Fibroblast of skin of right quadriceps (primary cell): ENCODE measurements at regions not wholly inside any gene's neighbourhood (a gene's known extent, or its start where the extent isn't known, plus 50 kb on each side); places are given as distances from the start of the nearest gene placed in this dataset.
"Not testable (repeated sequence)": the region's sequence is repeated elsewhere in the genome, so short reads cannot be mapped to it uniquely, and the experiment has no call there.

Source experiments
- DNase-seq: peaks from one replicate; pipeline ENCODE4 v3.0.0-alpha.2; 2013

GRCh38 chr6:104676679-104677078 is 183.0 kb downstream of the HACE1 start:
- not testable (repeated sequence) for DNase-seq

GRCh38 chr6:104675161-104675560 is 184.6 kb downstream of the HACE1 start:
- not testable (repeated sequence) for DNase-seq

DNA sequence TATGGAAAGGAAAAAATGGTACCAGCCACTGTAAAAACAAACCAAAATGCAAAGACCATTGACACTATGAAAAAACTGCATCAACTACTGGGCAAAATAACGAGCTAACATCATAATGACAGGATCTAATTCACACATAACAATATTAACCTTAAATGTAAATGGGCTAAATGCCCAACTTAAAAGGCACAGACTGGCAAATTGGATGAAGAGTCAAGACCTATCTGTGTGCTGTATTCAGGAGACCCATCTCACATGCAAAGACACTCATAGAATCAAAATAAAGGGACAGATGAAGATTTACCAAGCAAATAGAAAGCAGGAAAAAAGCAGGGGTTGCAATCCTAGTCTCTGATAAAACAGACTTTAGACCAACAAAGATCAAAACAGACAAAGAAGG is 186.6 kb downstream of the HACE1 start:
- DNase-seq = not testable (repeated sequence)

GRCh38 chr6:104671591-104671891 is 188.2 kb downstream of the HACE1 start:
- not testable (repeated sequence) for DNase-seq

DNA sequence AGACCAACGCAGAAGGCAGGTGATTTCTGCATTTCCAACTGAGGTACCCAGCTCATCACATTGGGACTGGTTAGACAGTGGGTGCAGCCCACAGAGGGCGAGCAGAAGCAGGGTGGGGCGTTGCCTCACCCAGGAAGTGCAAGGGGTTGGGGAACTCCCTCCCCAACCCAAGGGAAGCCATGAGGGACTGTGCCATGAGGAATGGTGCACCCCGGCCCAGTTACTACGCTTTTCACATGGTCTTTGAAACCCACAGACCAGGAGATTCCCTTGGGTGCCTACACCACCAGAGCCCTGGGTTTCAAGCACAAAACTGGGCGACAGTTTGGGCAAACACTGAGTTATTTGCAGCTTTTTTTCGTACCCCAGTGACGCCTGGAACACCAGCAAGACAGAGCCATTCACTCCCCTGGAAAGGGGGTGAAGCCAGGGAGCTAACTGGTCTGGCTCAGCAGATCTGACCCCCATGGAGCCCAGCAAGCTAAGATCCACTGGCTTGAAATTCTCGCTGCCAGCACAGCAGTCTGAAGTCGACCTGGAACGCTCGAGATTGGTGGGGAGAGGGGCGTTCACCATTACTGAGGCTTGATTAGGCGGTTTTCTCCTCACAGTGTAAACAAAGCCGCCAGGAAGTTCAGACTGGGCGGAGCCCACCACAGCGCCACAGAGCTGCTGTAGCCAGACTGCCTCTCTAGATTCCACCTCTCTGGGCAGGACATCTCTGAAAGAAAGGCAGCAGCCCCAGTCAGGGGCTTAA is 188.7 kb downstream of the HACE1 start:
- DNase-seq = not testable (repeated sequence)

DNA sequence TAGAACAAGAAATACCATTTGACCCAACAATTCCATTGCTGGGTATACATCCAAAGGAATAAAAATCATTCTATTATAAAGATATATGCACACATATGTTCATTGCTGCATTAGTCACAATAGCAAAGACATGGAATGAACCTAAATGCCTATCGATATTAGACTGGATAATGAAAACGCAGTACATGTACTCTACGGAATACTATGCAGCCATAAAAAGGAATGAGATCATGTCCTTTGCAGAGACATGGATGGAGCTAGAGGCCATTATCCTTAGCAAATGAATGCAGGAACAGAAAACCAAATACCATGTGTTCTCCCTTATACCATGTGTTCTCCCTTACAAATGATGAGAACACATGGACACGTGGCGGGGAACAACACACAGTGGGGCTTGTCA is 190.2 kb downstream of the HACE1 start:
- no peak for DNase-seq

DNA sequence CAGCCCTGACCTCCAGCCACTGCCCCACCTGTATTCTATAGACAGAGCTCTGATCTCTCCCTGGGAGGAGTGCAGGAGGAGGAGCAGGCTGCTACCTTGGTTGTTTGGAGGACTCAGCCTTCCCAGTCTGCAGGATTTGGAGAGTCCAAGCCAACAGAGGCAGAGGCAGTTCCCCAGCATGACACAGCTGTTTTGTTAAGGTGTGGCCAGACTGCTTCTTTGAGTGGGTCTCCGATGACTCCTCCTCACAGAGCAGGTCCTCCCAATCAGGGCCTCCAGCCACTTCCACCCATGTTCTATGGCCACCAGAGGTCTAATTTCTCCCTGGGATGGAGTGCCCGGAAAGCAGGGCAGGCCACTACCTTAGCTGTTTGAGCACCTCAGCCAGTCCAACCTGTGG is 203.5 kb downstream of the HACE1 start:
- no peak for DNase-seq

GRCh38 chr6:104653781-104654180 is 205.9 kb downstream of the HACE1 start:
- DNase-seq = peak; percentile 55

- no peak for DNase-seq
Measured at GRCh38 chr6:104648347-104648746, 211.4 kb downstream of the HACE1 start.

DNA sequence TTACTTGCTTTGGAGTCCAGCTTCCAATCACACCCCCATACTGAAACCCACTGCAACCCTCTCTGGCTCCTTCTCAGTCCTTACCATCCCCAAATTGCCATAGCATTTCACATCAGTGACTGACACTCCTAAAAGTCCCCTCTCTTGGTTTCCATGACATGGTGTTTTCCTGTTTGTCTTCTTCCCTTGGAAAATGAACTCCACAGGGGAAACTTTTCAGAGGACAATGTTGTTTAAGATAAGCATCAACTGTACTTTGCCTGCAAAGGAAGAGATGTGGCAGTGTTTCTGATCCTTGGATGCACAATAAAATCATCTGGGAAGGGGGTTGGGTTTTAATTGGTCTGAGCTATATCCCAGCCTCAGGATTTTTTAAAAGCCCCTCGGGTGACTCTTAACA is 214.9 kb downstream of the HACE1 start:
- DNase-seq = no peak

- DNase-seq = peak; percentile 79
Measured at GRCh38 chr6:104642871-104643270, 216.8 kb downstream of the HACE1 start.

GRCh38 chr6:104640761-104641160 is 219.0 kb downstream of the HACE1 start:
- no peak for DNase-seq

GRCh38 chr6:104640150-104640700 is 219.5 kb downstream of the HACE1 start:
- no peak for DNase-seq

DNA sequence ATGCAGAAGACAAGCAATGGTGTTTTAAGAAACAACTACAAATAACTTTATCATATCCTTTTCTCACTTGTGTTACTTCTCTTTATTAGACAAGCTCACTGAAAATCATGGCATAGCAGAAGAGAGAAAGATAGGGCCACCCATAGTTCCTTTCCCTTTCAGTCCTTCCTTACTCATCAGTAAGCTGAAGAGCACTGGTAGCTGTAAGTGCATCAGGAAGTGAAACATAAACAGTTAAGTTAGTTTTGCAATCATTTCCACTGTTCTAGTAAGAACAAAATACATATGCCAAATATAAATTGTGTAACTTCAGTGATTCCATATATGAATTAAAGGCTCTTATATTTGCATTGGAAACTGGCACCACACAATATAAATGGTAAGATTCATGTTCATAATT is 220.1 kb downstream of the HACE1 start:
- DNase-seq = peak; percentile 62

GRCh38 chr6:104638841-104639290 is 220.9 kb downstream of the HACE1 start:
- DNase-seq = no peak

- DNase-seq = peak; percentile 79
Measured at GRCh38 chr6:104633125-104633524, 226.6 kb downstream of the HACE1 start.

GRCh38 chr6:104632588-104632987 is 227.1 kb downstream of the HACE1 start:
- DNase-seq = no peak

- no peak for DNase-seq
Measured at GRCh38 chr6:104630955-104631354, 228.8 kb downstream of the HACE1 start.

- DNase-seq = no peak
Measured at GRCh38 chr6:104630522-104630921, 229.2 kb downstream of the HACE1 start.

DNA sequence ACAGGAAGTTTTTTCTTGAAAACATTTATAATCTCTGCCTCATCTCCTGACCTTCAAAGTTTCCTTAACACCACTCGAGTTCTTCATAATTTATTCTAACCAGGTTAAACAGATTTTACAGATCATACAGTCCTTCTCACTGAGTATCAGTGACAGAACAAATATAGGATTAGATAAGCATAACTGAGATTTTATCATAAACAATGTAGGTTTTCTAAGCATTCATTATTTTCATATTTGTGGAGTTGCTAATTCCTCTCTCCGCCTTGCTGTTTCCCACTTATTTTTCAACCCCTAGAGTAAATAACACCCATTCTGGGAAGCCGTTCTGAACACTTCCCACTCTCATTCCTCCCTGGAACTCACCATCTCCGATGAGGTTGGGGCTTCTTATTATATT is 229.9 kb downstream of the HACE1 start:
- DNase-seq = no peak

DNA sequence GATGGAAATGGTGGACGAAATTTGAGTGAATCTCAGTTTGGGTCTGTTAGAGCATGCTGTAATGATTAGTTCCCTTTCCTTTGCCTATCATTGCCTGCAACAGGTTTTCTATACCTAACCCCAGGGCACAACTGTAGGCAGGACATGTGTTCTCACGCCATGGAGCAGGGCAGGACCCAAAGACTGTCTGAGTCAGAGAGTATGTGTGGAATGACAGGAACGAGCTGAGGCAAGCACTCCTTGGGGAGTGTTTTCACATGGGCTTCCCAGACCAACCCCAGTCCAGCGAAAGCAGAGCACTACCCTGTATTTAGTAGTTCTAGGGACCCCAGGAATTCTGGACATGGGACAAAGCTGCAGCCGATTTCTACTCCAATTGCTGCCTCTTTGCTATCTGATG is 234.2 kb downstream of the HACE1 start:
- peak; percentile 73 for DNase-seq

- DNase-seq = no peak
Measured at GRCh38 chr6:104623052-104623690, 236.5 kb downstream of the HACE1 start.

DNA sequence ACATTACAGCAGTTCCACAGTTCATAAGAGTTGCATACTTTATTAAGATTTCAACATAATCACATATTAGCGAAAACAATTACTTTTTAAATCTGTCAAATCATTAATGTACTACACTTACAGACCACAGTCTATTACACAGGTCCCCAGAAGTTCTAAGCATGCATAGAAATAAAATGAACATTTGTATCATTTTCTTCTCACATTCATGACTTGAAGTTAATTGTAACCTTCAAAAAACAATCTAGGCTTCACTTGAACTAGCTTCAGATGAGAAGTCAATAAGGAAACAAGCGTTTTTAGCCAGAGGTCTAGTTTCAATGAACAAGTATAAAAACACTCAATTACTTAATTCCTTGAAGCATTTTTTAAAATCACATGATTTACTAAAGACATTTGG is 238.3 kb downstream of the HACE1 start:
- DNase-seq = no peak

DNA sequence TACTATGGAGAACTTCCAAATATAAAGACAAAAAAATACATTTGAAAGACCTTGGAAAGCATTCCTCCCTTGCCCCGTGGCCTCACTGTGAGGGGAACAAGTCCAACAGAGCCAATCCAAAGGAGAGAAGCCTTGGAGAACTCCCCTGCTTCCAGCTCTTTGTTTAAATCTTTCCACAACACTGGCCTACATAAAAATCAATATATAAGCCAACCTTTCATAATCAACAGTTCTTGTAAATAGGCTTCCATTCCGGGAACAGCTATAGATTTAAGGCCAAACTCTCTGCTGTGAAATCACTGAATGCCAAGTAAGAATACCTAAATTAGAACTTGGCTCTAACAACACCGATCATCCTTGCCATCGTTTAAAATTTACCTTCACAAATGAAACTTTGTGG is 242.1 kb downstream of the HACE1 start:
- no peak for DNase-seq
